ENCODE measurements at regions not wholly inside any gene's neighbourhood (a gene's known extent, or its start where the extent isn't known, plus 50 kb on each side); places are given as distances from the start of the nearest gene placed in this dataset.

GRCh38 chr18:7307030-7307429, 76.1 kb downstream of the LRRC30 start:
- TF ChIP-seq HNF4A (CRISPR knock-in tag; IDR thresholded peaks at IDR 0.05), result no peak
- no peak for TF ChIP-seq EP300 (IDR thresholded peaks at IDR 0.05; ENCODE audit: low read depth in 2 of 2, low read length in 2 of 2)
- no peak for TF ChIP-seq EP300 (CRISPR knock-in tag; IDR thresholded peaks at IDR 0.05; ENCODE audit: borderline replicate concordance)
- TF ChIP-seq ZIK1 (CRISPR knock-in tag; IDR thresholded peaks at IDR 0.05; ENCODE audit: borderline replicate concordance, low read depth), result no peak
